ENCODE measurements at regions not wholly inside any gene's neighbourhood (a gene's known extent, or its start where the extent isn't known, plus 50 kb on each side); places are given as distances from the start of the nearest gene placed in this dataset.

DNA sequence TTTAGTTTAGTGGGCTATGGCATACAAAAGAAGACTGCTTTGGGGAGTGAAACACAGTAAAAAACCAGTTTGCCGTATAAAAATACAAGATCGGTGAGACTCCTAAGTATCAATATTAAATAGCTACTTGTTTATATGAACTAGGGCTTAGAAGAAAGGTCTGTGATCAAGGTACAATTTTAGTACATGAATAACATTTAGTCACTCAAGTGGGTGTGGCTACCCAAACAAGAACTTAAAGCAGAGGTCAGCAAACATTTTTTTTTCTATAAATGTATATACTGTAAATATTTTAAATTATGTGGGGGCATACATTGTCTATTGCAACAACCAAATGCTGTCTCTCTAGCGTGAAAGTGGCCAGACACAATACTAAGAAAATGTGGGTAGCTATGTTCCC lies 1452.5 kb upstream of the NUDT12 start:
- CTCF ChIA-PET = no interaction called here
- Histone ChIP-seq H3K36me3 (ENCODE audit: insufficient read depth, low read length, poor library complexity, severe bottlenecking) (no peaks in the 10 kb centered on the region), H3K4me1 (ENCODE audit: insufficient read depth, low read length, poor library complexity, severe bottlenecking) (no peaks in the 10 kb centered on the region), H3K4me3 (ENCODE audit: low read depth, low read length, poor library complexity, severe bottlenecking) (no peak overlapping the region), H3K9me3 (ENCODE audit: low read depth, low read length, poor library complexity, severe bottlenecking) (no peaks in the 10 kb centered on the region), H3K27me3 (replicated peaks; ENCODE audit: insufficient read depth, low read depth, low read length, poor library complexity) (no peaks in the 10 kb centered on the region), H3K27ac (ENCODE audit: low read depth, low read length, poor library complexity, severe bottlenecking) (no peak overlapping the region)
- DNase-seq (ENCODE audit: low spot score) = no peak
- intact Hi-C loops (cut with micrococcal nuclease; ENCODE audit: unreplicated experiment) = loop anchor here (5.0 kb wide), 1 partner anchor 93 kb away; no protein-coding TSS in a partner anchor
- no TSS peak for BruUV-seq (replicated peaks)
- TF ChIP-seq, protein P1, sequence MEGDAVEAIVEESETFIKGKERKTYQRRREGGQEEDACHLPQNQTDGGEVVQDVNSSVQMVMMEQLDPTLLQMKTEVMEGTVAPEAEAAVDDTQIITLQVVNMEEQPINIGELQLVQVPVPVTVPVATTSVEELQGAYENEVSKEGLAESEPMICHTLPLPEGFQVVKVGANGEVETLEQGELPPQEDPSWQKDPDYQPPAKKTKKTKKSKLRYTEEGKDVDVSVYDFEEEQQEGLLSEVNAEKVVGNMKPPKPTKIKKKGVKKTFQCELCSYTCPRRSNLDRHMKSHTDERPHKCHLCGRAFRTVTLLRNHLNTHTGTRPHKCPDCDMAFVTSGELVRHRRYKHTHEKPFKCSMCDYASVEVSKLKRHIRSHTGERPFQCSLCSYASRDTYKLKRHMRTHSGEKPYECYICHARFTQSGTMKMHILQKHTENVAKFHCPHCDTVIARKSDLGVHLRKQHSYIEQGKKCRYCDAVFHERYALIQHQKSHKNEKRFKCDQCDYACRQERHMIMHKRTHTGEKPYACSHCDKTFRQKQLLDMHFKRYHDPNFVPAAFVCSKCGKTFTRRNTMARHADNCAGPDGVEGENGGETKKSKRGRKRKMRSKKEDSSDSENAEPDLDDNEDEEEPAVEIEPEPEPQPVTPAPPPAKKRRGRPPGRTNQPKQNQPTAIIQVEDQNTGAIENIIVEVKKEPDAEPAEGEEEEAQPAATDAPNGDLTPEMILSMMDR (conservative IDR thresholded peaks at IDR 0.05; ENCODE audit: low read depth, low read length) = no peak
- TF ChIP-seq EZH2 (IDR thresholded peaks at IDR 0.05; ENCODE audit: borderline replicate concordance, low read depth, low read length, poor library complexity, severe bottlenecking) = no peak
- POLR2A ChIA-PET (ENCODE audit: low non-redundant PET) = no interaction called here

DNA sequence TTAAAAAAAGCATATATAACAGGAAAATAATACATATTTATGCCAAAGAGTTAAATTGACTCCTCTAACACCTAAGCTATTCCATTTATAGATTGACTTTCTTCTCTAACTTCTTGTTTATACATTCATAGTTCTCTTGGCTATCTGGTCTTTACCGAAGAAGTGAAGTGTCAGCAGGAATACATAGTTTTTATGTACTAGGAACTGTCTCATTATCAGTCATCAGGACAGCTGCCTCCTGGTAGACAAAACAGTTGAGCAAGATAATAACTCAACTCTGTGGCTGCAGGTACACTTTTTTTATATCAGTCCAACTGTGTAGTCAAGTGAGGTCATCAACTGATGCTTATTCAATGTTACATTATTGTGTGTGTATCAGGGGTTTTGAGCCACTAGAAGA lies 1436.0 kb upstream of the NUDT12 start:
- no peak for DNase-seq (ENCODE audit: low spot score)
- Histone ChIP-seq H3K4me3 (ENCODE audit: low read depth, low read length, poor library complexity, severe bottlenecking) (no peak overlapping the region), H3K27ac (ENCODE audit: low read depth, low read length, poor library complexity, severe bottlenecking) (no peak overlapping the region), H3K4me1 (ENCODE audit: insufficient read depth, low read length, poor library complexity, severe bottlenecking) (no peaks in the 10 kb centered on the region), H3K9me3 (ENCODE audit: low read depth, low read length, poor library complexity, severe bottlenecking) (no peaks in the 10 kb centered on the region), H3K27me3 (replicated peaks; ENCODE audit: insufficient read depth, low read depth, low read length, poor library complexity) (no peaks in the 10 kb centered on the region), H3K36me3 (ENCODE audit: insufficient read depth, low read length, poor library complexity, severe bottlenecking) (no peaks in the 10 kb centered on the region)
- no TSS peak for BruUV-seq (replicated peaks)
- CTCF ChIA-PET = no interaction called here
- TF ChIP-seq, protein P1 (conservative IDR thresholded peaks at IDR 0.05; ENCODE audit: low read depth, low read length) = no peak
- no peak for TF ChIP-seq EZH2 (IDR thresholded peaks at IDR 0.05; ENCODE audit: borderline replicate concordance, low read depth, low read length, poor library complexity, severe bottlenecking)
- intact Hi-C loops (cut with micrococcal nuclease; ENCODE audit: unreplicated experiment) = no loop called here
- POLR2A ChIA-PET (ENCODE audit: low non-redundant PET) = no interaction called here

DNA sequence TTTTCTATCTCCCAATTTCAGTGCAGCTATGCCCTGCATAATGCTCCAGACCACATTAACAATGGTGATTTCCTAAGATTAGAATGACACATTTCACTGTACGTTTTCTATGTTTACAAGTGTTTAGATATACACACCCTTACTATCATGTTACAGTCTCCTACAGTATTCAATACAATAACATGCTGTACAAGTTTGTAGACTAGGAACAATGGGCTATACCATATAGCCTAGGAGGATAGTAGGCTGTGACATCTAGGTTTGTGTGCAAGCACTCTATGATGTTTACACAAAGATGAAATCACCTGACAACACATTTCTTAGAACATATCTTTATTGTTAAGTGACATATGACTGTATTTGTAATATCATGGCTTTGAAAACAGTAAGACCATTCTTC lies 1435.6 kb upstream of the NUDT12 start:
- TF ChIP-seq, protein P1 (conservative IDR thresholded peaks at IDR 0.05; ENCODE audit: low read depth, low read length) = no peak
- no peak for TF ChIP-seq EZH2 (IDR thresholded peaks at IDR 0.05; ENCODE audit: borderline replicate concordance, low read depth, low read length, poor library complexity, severe bottlenecking)
- Histone ChIP-seq H3K27ac (ENCODE audit: low read depth, low read length, poor library complexity, severe bottlenecking) (no peak overlapping the region), H3K27me3 (replicated peaks; ENCODE audit: insufficient read depth, low read depth, low read length, poor library complexity) (no peaks in the 10 kb centered on the region), H3K36me3 (ENCODE audit: insufficient read depth, low read length, poor library complexity, severe bottlenecking) (no peaks in the 10 kb centered on the region), H3K9me3 (ENCODE audit: low read depth, low read length, poor library complexity, severe bottlenecking) (no peaks in the 10 kb centered on the region), H3K4me1 (ENCODE audit: insufficient read depth, low read length, poor library complexity, severe bottlenecking) (no peaks in the 10 kb centered on the region), H3K4me3 (ENCODE audit: low read depth, low read length, poor library complexity, severe bottlenecking) (no peak overlapping the region)
- intact Hi-C loops (cut with micrococcal nuclease; ENCODE audit: unreplicated experiment) = no loop called here
- DNase-seq (ENCODE audit: low spot score) = no peak
- ChIA-PET CTCF (no interaction called here), POLR2A (ENCODE audit: low non-redundant PET) (no interaction called here)
- BruUV-seq (replicated peaks) = no TSS peak

Measured in A673 (cell line).